Testis (tissue), 2 donors: ENCODE measurements at regions not wholly inside any gene's neighbourhood (a gene's known extent, or its start where the extent isn't known, plus 50 kb on each side); places are given as distances from the start of the nearest gene placed in this dataset.

ENCODE experiments used
- CTCF ChIP-seq, 3 experiments: fragments of 450-650 bp in 2 of 3; fragments of 200-600 bp in 1 of 3; sonication (generic) in 1 of 3; IDR thresholded peaks; one replicate each; pipeline ENCODE4 v1.5.1; 2016 to 2019; ENCODE audit warnings: antibody characterized with exemption in 3 of 3, mild to moderate bottlenecking in 2 of 3, moderate library complexity in 1 of 3
- POLR2A ChIP-seq: fragments of 450-650 bp; IDR thresholded peaks from one replicate; pipeline ENCODE4 v1.6.1; 2017; ENCODE audit warnings: antibody characterized with exemption, mild to moderate bottlenecking, moderate library complexity

GRCh38 chr1:59195151-59195550, 101.7 kb upstream of the FGGY start:
- TF ChIP-seq POLR2A (no peak), CTCF (IDR thresholded peaks at IDR 0.05) (no peak)
